ENCODE measurements at regions not wholly inside any gene's neighbourhood (a gene's known extent, or its start where the extent isn't known, plus 50 kb on each side); places are given as distances from the start of the nearest gene placed in this dataset.
A peak's percentile ranks its signal among the peaks of the same experiment; 100 is the strongest.

GRCh38 chr9:11414241-11414640 lies 801.4 kb upstream of the PTPRD start:
- H3K4me1 ChIP-seq = no peaks in the 10 kb centered on the region
- H3K27ac ChIP-seq = no peak overlapping the region
- H3K4me3 ChIP-seq = no peak overlapping the region
- ATAC-seq (no peak), DNase-seq (no peak)
- H3K9me3 ChIP-seq = peaks cover 0 to 31% of the 10 kb centered on the region in 2 donors
- H3K27me3 ChIP-seq = no peaks in the 10 kb centered on the region
- intact Hi-C loops (cut with DNase I) = no loop called here
- no peaks in the 10 kb centered on the region for H3K36me3 ChIP-seq
- TF ChIP-seq CTCF (IDR thresholded peaks at IDR 0.05) = no peak

- Histone ChIP-seq H3K36me3 (no peaks in the 10 kb centered on the region), H3K4me1 (no peaks in the 10 kb centered on the region), H3K27me3 (no peaks in the 10 kb centered on the region), H3K9me3 (peaks cover 0 to 19% of the 10 kb centered on the region in 2 donors), H3K4me3 (no peak overlapping the region), H3K27ac (no peak overlapping the region)
- peak; percentile 93 for ATAC-seq
- intact Hi-C loops (cut with DNase I) = no loop called here
- TF ChIP-seq CTCF (IDR thresholded peaks at IDR 0.05) = no peak
- DNase-seq = peak in 1 of 4 donors; percentile 24
These were observed 805.0 kb upstream of the PTPRD start for GRCh38 chr9:11417782-11418181.

GRCh38 chr9:11431490-11431889 lies 818.7 kb upstream of the PTPRD start:
- TF ChIP-seq CTCF (IDR thresholded peaks at IDR 0.05) = no peak
- DNase-seq (no peak), ATAC-seq (no peak)
- Histone ChIP-seq H3K27me3 (no peaks in the 10 kb centered on the region), H3K36me3 (no peaks in the 10 kb centered on the region), H3K4me1 (no peaks in the 10 kb centered on the region), H3K27ac (no peak overlapping the region), H3K4me3 (no peak overlapping the region), H3K9me3 (no peaks in the 10 kb centered on the region)
- intact Hi-C loops (cut with DNase I) = no loop called here

- Histone ChIP-seq H3K27me3 (no peaks in the 10 kb centered on the region), H3K27ac (no peak overlapping the region), H3K4me1 (no peaks in the 10 kb centered on the region), H3K9me3 (no peaks in the 10 kb centered on the region), H3K4me3 (no peak overlapping the region), H3K36me3 (no peaks in the 10 kb centered on the region)
- intact Hi-C loops (cut with DNase I) = no loop called here
- ATAC-seq (no peak), DNase-seq (no peak)
- no peak for TF ChIP-seq CTCF (IDR thresholded peaks at IDR 0.05)
These were observed 819.6 kb upstream of the PTPRD start for GRCh38 chr9:11432361-11432760.

GRCh38 chr9:11443631-11444030 lies 830.8 kb upstream of the PTPRD start:
- Histone ChIP-seq H3K27me3 (no peaks in the 10 kb centered on the region), H3K27ac (no peak overlapping the region), H3K9me3 (no peaks in the 10 kb centered on the region), H3K4me1 (no peaks in the 10 kb centered on the region), H3K36me3 (no peaks in the 10 kb centered on the region), H3K4me3 (no peak overlapping the region)
- intact Hi-C loops (cut with DNase I) = no loop called here
- no peak for DNase-seq
- TF ChIP-seq CTCF (IDR thresholded peaks at IDR 0.05) = no peak
- ATAC-seq = no peak

Measured in left lung (tissue), 4 donors.